ENCODE measurements at regions not wholly inside any gene's neighbourhood (a gene's known extent, or its start where the extent isn't known, plus 50 kb on each side); places are given as distances from the start of the nearest gene placed in this dataset.

DNA sequence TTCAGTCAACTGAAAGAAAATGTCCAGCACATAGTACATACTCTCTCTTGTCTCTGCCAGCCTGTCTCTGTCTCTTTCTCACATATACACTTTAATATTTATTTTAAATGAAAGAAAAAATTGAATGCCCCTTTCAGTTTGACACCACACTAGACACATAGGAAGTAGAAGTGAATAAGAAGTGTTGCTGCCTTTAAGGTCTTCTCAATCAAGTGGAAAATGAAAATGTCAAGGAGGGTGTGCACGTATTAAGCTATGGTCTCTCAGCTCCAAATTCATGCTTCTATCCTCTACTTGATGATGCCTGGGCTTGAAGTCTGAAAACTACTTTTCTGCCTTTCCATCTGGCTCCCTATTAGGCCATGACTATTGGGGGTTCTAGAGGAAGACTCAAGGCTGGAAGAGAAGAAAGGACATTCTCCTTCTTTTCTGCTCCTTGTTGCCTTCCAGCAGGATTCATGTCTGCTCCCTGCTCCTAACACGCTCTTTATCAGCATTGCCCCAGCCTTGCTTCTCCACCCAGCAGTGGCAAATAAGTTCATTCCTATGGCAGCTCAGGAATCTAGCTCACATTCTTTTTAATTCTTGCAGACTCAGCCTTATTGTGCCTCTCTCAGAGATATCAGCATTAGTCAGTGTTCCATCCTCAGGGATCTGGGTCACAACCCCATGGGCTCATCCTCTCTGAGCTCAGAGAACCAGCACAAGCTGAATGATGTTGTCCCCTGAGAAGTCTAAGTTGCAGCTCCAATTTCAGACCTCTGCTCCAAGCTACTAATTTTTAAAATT lies 609.1 kb upstream of the GRM7 start:
- Histone ChIP-seq H3K27me3 (ENCODE audit: control insufficient read depth, insufficient read depth, low read length) (no peaks in the 10 kb centered on the region), H3K36me3 (ENCODE audit: control insufficient read depth, insufficient read depth, low read length) (no peaks in the 10 kb centered on the region), H3K4me3 (ENCODE audit: low read depth, low read length) (no peak overlapping the region)
- TF ChIP-seq, protein P1, sequence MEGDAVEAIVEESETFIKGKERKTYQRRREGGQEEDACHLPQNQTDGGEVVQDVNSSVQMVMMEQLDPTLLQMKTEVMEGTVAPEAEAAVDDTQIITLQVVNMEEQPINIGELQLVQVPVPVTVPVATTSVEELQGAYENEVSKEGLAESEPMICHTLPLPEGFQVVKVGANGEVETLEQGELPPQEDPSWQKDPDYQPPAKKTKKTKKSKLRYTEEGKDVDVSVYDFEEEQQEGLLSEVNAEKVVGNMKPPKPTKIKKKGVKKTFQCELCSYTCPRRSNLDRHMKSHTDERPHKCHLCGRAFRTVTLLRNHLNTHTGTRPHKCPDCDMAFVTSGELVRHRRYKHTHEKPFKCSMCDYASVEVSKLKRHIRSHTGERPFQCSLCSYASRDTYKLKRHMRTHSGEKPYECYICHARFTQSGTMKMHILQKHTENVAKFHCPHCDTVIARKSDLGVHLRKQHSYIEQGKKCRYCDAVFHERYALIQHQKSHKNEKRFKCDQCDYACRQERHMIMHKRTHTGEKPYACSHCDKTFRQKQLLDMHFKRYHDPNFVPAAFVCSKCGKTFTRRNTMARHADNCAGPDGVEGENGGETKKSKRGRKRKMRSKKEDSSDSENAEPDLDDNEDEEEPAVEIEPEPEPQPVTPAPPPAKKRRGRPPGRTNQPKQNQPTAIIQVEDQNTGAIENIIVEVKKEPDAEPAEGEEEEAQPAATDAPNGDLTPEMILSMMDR (IDR thresholded peaks at IDR 0.05; ENCODE audit: insufficient read depth, low read length, poor library complexity, severe bottlenecking) = no peak
- no peak for DNase-seq (ENCODE audit: low read depth)

DNA sequence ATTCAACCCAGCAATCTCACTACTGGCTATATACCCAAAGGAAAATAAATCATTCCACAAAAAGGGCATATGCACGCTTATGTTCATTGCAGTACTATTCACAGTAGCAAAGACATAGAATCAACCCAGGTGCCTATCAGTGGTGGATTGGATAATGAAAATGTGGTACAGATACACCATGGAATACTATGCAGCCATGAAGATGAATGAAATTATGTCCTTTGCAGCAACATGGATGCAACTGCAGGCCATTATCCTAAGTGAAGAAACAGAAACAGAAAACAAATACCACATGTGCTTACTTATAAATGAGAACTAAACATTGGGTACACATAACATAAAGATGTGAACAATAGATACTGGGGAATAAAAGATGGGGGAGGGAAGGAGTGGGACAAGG lies 606.4 kb upstream of the GRM7 start:
- Histone ChIP-seq H3K4me3 (ENCODE audit: low read depth, low read length) (no peak overlapping the region), H3K36me3 (ENCODE audit: control insufficient read depth, insufficient read depth, low read length) (no peaks in the 10 kb centered on the region), H3K27me3 (ENCODE audit: control insufficient read depth, insufficient read depth, low read length) (no peaks in the 10 kb centered on the region)
- TF ChIP-seq, protein P1 (IDR thresholded peaks at IDR 0.05; ENCODE audit: insufficient read depth, low read length, poor library complexity, severe bottlenecking) = no peak
- DNase-seq (ENCODE audit: low read depth) = no peak

DNA sequence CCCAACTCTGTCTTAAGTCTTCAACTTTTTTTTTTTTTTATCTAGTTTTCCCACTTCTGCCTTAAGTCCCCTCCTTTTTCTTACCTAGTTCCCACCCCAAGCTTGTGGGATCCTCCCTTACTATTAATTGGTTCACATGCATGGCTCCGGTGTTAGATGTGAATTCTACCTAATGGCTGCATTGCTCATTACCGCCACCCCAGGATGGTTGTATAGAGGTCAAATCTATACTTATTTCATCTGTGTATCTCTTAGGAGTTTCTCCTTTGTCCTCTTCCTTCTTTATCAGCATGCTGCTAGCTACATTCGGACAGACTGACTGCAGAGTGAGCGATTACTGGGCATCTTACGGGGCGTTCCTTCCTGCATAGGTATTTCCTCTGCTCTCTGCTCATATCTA lies 605.7 kb upstream of the GRM7 start:
- H3K36me3 ChIP-seq (ENCODE audit: control insufficient read depth, insufficient read depth, low read length) = no peaks in the 10 kb centered on the region
- DNase-seq (ENCODE audit: low read depth) = no peak
- TF ChIP-seq, protein P1 (IDR thresholded peaks at IDR 0.05; ENCODE audit: insufficient read depth, low read length, poor library complexity, severe bottlenecking) = no peak
- no peaks in the 10 kb centered on the region for H3K27me3 ChIP-seq (ENCODE audit: control insufficient read depth, insufficient read depth, low read length)
- no peak overlapping the region for H3K4me3 ChIP-seq (ENCODE audit: low read depth, low read length)

DNA sequence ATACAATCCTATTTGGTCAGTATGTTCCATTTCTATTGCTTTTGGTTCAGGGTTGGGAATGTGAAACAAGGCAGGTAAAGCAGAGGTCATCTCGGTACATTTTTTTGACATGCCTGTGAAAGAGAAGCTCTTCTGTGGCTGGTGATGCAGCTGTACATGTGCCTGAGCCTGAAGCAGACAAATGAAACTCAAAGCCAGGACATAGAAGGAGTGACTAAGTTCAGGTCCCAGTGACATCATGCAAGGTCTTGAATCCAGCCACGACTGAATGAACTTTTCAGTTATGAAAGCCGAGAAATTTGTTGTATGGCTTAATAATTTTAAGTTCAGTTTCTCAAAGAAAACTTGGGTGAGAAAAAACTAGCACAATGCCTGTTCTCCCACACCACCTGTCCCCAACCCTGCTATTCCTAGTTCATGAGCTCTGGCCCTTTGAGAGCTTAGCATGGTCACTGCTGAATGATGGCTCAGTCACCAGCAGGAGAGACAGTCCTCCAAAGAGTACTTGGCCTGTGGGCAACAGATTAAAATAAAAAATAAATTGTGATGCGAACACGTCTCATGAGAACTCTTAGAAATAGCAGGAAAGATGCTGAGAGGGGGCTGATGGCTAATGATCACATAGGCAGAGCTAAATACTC lies 600.2 kb upstream of the GRM7 start:
- TF ChIP-seq, protein P1 (IDR thresholded peaks at IDR 0.05; ENCODE audit: insufficient read depth, low read length, poor library complexity, severe bottlenecking) = no peak
- H3K4me3 ChIP-seq (ENCODE audit: low read depth, low read length) = no peak overlapping the region
- no peaks in the 10 kb centered on the region for H3K27me3 ChIP-seq (ENCODE audit: control insufficient read depth, insufficient read depth, low read length)
- no peak for DNase-seq (ENCODE audit: low read depth)
- H3K36me3 ChIP-seq (ENCODE audit: control insufficient read depth, insufficient read depth, low read length) = no peaks in the 10 kb centered on the region

DNA sequence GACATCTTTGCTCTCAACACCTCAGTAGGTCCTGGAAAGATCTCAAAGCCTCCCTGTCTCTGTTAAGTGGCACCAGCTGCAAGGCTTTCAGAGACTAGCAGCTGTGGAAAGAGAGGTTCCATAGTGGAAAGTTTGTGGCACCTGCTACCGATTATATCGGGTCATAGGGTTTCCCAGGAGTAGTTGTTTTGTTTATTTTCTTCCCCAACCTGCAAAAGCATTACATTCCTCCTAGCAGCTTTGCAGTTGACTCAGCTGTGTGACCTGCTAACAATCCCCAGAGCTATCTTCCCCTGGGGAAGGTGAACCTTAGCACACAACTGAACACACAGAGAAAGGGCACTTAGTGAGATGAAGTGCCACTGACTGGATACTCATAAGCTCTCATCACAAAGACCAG lies 598.9 kb upstream of the GRM7 start:
- Histone ChIP-seq H3K27me3 (ENCODE audit: control insufficient read depth, insufficient read depth, low read length) (no peaks in the 10 kb centered on the region), H3K36me3 (ENCODE audit: control insufficient read depth, insufficient read depth, low read length) (no peaks in the 10 kb centered on the region), H3K4me3 (ENCODE audit: low read depth, low read length) (no peak overlapping the region)
- TF ChIP-seq, protein P1 (IDR thresholded peaks at IDR 0.05; ENCODE audit: insufficient read depth, low read length, poor library complexity, severe bottlenecking) = no peak
- DNase-seq (ENCODE audit: low read depth) = no peak
